ENCODE measurements at regions not wholly inside any gene's neighbourhood (a gene's known extent, or its start where the extent isn't known, plus 50 kb on each side); places are given as distances from the start of the nearest gene placed in this dataset.

- TF ChIP-seq, protein P1, sequence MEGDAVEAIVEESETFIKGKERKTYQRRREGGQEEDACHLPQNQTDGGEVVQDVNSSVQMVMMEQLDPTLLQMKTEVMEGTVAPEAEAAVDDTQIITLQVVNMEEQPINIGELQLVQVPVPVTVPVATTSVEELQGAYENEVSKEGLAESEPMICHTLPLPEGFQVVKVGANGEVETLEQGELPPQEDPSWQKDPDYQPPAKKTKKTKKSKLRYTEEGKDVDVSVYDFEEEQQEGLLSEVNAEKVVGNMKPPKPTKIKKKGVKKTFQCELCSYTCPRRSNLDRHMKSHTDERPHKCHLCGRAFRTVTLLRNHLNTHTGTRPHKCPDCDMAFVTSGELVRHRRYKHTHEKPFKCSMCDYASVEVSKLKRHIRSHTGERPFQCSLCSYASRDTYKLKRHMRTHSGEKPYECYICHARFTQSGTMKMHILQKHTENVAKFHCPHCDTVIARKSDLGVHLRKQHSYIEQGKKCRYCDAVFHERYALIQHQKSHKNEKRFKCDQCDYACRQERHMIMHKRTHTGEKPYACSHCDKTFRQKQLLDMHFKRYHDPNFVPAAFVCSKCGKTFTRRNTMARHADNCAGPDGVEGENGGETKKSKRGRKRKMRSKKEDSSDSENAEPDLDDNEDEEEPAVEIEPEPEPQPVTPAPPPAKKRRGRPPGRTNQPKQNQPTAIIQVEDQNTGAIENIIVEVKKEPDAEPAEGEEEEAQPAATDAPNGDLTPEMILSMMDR (IDR thresholded peaks at IDR 0.05): no peak
- TF ChIP-seq SMC3 (IDR thresholded peaks at IDR 0.05; ENCODE audit: low read depth, low read length) (no peak), EP300 (IDR thresholded peaks at IDR 0.05; ENCODE audit: borderline replicate concordance in 1 of 2, low read depth in 1 of 2, low read length in 1 of 2) (no peak), JUND (IDR thresholded peaks at IDR 0.05) (no peak), FOXM1 (IDR thresholded peaks at IDR 0.05; ENCODE audit: low read depth) (no peak), POLR2AphosphoS5 (IDR thresholded peaks at IDR 0.05; ENCODE audit: low read depth, low read length) (no peak)
Measured at GRCh38 chr19:29323021-29323430, 110.1 kb upstream of the UQCRFS1 start.

All from SK-N-SH (cell line).